ENCODE measurements at regions not wholly inside any gene's neighbourhood (a gene's known extent, or its start where the extent isn't known, plus 50 kb on each side); places are given as distances from the start of the nearest gene placed in this dataset.

DNA sequence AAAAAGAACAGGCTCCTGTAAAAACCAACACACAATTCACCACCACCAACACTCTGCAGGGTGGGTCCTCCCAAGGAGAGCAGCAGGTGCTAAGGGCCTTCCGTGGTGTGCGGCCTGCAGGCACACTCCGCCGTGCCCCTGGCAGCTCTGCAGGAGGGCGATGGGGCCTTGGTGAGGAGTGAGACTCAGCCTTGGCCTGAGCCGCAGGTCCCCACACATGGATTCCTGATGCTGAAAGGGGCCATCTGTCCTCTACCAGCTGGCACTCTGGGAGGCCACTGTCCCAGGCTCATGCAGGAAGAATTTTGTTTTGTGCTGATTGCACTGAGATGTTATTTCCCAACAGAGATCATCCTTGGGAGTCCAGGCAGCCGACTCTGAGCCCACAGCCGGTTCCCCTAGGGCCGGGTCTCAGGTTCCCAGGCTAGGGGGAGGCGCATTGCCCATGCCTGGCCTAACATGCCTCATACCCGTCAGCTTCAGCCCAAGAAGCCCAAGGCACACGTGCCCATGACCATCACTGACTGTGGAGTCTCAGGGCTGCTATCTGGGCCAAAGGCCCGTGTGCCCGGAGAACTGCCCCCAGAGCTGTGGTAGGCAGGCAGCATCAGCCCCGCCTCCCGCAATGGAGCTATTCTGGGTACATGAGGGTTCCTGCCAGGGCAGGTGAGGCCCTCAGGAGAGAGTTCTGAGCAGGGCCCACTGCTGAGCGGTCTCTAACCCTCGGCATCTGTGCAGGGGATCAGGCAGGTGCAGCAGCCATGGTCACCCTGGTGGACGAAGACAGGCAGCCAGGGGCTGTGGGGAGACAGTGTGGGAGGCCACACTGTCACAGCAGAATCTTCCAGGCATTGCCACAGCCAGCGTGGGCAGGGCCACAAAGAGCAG is 97.9 kb upstream of the ZNF469 start:
- TF ChIP-seq ZNF70 (CRISPR knock-in tag; IDR thresholded peaks at IDR 0.05) = no peak
- no peak for ATAC-seq

DNA sequence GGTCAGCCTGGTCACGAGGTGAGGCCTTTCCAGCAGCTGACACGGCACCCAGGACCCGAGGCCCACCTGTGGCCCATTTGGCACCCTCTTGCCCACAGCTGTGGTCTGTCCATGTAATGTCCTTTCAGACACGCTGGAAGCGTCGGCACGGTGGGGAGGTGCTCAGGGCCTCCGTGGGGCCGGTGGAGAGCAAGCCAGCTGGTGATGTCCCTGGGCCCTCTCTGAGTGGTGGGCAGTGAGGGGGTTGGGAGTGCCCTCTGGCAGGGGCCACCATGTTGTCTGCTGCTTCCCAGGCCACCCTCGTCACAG is 97.3 kb upstream of the ZNF469 start:
- no peak for ATAC-seq
- TF ChIP-seq, protein P1, sequence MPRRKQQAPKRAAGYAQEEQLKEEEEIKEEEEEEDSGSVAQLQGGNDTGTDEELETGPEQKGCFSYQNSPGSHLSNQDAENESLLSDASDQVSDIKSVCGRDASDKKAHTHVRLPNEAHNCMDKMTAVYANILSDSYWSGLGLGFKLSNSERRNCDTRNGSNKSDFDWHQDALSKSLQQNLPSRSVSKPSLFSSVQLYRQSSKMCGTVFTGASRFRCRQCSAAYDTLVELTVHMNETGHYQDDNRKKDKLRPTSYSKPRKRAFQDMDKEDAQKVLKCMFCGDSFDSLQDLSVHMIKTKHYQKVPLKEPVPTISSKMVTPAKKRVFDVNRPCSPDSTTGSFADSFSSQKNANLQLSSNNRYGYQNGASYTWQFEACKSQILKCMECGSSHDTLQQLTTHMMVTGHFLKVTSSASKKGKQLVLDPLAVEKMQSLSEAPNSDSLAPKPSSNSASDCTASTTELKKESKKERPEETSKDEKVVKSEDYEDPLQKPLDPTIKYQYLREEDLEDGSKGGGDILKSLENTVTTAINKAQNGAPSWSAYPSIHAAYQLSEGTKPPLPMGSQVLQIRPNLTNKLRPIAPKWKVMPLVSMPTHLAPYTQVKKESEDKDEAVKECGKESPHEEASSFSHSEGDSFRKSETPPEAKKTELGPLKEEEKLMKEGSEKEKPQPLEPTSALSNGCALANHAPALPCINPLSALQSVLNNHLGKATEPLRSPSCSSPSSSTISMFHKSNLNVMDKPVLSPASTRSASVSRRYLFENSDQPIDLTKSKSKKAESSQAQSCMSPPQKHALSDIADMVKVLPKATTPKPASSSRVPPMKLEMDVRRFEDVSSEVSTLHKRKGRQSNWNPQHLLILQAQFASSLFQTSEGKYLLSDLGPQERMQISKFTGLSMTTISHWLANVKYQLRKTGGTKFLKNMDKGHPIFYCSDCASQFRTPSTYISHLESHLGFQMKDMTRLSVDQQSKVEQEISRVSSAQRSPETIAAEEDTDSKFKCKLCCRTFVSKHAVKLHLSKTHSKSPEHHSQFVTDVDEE (CRISPR knock-in tag; IDR thresholded peaks at IDR 0.05) = no peak
- TF ChIP-seq ESRRG (CRISPR knock-in tag; IDR thresholded peaks at IDR 0.05) = no peak
- TF ChIP-seq CSDC2 (CRISPR knock-in tag; IDR thresholded peaks at IDR 0.05) = no peak
- TF ChIP-seq GLIS3 (CRISPR knock-in tag; IDR thresholded peaks at IDR 0.05) = no peak
- TF ChIP-seq ZNF8 (CRISPR knock-in tag; IDR thresholded peaks at IDR 0.05) = no peak
- no peak for TF ChIP-seq TOX (CRISPR knock-in tag; IDR thresholded peaks at IDR 0.05; ENCODE audit: borderline replicate concordance)
- no peak for TF ChIP-seq PPARA (CRISPR knock-in tag; IDR thresholded peaks at IDR 0.05; ENCODE audit: borderline replicate concordance)
- TF ChIP-seq, protein P2, sequence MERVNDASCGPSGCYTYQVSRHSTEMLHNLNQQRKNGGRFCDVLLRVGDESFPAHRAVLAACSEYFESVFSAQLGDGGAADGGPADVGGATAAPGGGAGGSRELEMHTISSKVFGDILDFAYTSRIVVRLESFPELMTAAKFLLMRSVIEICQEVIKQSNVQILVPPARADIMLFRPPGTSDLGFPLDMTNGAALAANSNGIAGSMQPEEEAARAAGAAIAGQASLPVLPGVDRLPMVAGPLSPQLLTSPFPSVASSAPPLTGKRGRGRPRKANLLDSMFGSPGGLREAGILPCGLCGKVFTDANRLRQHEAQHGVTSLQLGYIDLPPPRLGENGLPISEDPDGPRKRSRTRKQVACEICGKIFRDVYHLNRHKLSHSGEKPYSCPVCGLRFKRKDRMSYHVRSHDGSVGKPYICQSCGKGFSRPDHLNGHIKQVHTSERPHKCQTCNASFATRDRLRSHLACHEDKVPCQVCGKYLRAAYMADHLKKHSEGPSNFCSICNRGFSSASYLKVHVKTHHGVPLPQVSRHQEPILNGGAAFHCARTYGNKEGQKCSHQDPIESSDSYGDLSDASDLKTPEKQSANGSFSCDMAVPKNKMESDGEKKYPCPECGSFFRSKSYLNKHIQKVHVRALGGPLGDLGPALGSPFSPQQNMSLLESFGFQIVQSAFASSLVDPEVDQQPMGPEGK (CRISPR knock-in tag; IDR thresholded peaks at IDR 0.05; ENCODE audit: borderline replicate concordance) = no peak

DNA sequence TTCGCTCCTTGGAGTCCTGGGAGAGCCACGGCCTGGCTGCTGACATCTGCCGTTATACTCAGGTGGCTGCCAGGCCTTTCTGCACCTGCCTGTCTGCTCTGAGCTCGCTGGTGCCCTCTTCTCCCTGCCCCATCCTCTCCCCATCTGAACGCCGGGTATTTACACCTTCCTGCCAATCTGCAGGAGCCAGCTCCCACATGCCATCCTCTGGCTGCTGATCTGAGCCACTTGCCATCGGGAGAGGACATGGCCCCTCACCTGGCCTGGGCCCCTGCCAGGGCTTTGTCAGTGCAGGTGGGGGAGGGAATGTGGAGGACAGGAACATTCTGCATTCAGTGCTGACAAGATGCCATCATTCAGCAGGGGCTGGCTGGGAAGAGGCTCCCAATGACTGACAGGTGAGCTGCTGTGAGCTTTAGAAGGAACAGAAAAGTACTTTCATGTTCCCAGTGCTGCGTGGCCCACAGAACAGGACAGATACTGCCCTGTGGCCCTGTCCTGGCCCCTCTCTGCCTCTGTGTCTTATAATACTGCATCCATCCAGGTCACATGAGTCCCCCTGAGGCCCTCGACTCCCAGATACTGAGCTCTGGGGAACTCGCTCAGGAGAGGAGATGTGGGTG is 96.3 kb upstream of the ZNF469 start:
- no peak for TF ChIP-seq CSDC2 (CRISPR knock-in tag; IDR thresholded peaks at IDR 0.05)
- no peak for TF ChIP-seq PPARA (CRISPR knock-in tag; IDR thresholded peaks at IDR 0.05; ENCODE audit: borderline replicate concordance)
- TF ChIP-seq, protein P3, sequence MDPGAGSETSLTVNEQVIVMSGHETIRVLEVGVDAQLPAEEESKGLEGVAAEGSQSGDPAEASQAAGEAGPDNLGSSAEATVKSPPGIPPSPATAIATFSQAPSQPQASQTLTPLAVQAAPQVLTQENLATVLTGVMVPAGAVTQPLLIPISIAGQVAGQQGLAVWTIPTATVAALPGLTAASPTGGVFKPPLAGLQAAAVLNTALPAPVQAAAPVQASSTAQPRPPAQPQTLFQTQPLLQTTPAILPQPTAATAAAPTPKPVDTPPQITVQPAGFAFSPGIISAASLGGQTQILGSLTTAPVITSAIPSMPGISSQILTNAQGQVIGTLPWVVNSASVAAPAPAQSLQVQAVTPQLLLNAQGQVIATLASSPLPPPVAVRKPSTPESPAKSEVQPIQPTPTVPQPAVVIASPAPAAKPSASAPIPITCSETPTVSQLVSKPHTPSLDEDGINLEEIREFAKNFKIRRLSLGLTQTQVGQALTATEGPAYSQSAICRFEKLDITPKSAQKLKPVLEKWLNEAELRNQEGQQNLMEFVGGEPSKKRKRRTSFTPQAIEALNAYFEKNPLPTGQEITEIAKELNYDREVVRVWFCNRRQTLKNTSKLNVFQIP (CRISPR knock-in tag; IDR thresholded peaks at IDR 0.05; ENCODE audit: borderline replicate concordance, low read depth) = no peak
- no peak for TF ChIP-seq SNAI2 (CRISPR knock-in tag; IDR thresholded peaks at IDR 0.05)
- TF ChIP-seq, protein P4, sequence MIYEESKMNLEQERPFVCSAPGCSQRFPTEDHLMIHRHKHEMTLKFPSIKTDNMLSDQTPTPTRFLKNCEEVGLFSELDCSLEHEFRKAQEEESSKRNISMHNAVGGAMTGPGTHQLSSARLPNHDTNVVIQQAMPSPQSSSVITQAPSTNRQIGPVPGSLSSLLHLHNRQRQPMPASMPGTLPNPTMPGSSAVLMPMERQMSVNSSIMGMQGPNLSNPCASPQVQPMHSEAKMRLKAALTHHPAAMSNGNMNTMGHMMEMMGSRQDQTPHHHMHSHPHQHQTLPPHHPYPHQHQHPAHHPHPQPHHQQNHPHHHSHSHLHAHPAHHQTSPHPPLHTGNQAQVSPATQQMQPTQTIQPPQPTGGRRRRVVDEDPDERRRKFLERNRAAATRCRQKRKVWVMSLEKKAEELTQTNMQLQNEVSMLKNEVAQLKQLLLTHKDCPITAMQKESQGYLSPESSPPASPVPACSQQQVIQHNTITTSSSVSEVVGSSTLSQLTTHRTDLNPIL (CRISPR knock-in tag; IDR thresholded peaks at IDR 0.05; ENCODE audit: low read depth) = no peak
- TF ChIP-seq, protein P2 (CRISPR knock-in tag; IDR thresholded peaks at IDR 0.05; ENCODE audit: borderline replicate concordance) = no peak
- TF ChIP-seq ARNTL (CRISPR knock-in tag; IDR thresholded peaks at IDR 0.05; ENCODE audit: borderline replicate concordance, low read depth) = no peak
- TF ChIP-seq, protein P1 (CRISPR knock-in tag; IDR thresholded peaks at IDR 0.05) = no peak
- no peak for TF ChIP-seq TOX (CRISPR knock-in tag; IDR thresholded peaks at IDR 0.05; ENCODE audit: borderline replicate concordance)
- no peak for TF ChIP-seq ISL1 (CRISPR knock-in tag; IDR thresholded peaks at IDR 0.05)
- no peak for ATAC-seq
